GM21360 (cell line): ENCODE measurements at regions not wholly inside any gene's neighbourhood (a gene's known extent, or its start where the extent isn't known, plus 50 kb on each side); places are given as distances from the start of the nearest gene placed in this dataset.

Experiments
- ATAC-seq: cut with Tn5 transposase; IDR thresholded peaks from one replicate; pipeline ENCODE4 v1.9.1; 2021; ENCODE audit warnings: mild to moderate bottlenecking, moderate library complexity; ENCODE audit not compliant: unreplicated experiment

DNA sequence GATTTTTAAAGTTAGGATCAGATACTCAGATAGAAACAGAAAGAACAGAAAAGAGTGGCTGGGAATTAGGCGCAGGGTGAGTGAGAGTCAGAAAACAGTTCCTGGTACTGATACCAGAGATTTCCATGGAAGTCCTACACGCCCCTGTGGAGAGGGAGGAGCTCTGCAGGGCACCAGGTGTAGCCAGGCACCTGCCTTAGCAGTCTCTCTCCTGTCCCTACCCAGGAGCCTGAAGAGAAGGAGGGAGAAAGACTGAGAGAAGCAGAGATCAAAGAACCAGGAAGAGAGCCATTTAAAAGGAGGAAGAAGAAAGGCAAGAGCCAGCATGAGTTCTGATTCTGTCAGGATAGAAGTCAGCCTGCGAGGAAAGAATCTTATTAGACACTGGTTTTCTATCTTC is 65.0 kb downstream of the CBLN1 start:
- ATAC-seq, result no peak

DNA sequence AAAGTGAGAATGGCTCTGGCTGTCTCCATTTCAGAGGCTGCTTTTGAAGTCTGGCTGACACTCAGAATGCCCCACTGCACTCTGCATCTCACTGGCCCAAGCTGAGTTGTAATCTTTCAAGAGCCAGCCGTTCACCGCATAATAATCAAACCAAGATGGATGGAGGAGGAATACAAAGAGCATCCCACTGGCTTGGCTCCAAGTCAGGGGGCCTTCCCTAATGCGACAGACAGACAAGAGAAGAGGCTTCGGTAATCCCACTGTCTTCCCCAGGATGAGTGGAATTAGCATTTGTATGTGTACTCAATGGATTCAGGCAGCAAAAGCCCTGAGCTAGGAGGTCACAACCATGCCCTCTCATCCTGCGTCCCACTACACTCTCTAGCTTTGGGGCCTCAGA is 68.0 kb downstream of the CBLN1 start:
- no peak for ATAC-seq

DNA sequence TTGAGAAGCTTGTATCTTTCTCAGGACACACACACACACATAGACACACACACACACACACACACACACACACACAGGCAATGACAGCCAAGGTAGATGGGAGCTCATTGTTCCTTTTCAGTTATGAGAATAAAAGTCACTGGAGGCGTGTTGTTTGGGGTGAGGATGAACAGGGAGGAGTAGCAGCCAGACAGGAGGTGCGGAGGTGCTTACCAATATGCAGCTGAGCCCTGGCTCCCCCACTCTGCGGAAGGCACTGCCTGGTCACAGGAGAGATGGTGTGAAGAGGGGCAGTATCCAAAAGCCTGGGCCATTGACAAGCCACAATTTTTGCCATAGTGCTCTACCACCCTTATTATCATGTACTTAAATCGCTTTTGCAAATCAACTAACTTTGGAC is 77.4 kb downstream of the CBLN1 start:
- no peak for ATAC-seq

DNA sequence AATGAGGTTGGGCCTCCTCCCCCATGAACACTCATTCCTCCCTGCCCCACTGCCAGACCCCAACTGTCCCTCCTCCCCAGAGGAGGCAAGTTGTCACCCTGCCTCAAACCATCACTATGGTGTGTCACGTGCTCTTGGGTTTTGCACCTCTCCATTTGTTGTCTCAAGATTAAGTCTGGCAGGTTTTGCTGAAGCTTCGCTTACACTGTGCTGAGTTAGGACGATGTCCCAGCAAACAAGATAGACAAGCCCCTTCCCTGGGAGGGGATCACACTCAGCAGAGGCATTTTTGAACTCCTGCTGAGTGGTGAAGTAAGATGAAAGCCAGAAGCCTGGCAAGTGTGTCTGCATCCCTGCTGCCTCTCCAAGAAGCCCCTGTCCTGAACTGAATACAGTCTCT is 78.3 kb downstream of the CBLN1 start:
- ATAC-seq, result no peak

DNA sequence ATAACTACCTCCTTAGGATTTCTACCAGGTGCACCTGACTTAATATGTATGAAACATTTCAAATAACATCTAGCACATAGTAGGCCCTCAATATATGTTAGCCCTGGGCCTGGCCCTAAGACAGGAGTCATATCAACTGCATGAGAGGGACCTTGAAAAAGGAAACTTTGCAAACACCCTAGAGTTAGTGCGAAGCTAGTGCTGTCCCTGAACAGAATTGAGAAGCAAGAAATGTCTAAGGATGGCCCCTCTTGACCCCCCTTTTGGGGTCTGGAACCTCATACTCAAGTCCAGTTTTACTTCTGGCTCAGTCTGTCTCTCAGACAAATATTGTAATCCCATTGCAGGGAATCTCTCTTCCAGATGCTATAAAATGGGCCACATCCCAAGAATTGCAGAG is 80.5 kb downstream of the CBLN1 start:
- ATAC-seq, result no peak

DNA sequence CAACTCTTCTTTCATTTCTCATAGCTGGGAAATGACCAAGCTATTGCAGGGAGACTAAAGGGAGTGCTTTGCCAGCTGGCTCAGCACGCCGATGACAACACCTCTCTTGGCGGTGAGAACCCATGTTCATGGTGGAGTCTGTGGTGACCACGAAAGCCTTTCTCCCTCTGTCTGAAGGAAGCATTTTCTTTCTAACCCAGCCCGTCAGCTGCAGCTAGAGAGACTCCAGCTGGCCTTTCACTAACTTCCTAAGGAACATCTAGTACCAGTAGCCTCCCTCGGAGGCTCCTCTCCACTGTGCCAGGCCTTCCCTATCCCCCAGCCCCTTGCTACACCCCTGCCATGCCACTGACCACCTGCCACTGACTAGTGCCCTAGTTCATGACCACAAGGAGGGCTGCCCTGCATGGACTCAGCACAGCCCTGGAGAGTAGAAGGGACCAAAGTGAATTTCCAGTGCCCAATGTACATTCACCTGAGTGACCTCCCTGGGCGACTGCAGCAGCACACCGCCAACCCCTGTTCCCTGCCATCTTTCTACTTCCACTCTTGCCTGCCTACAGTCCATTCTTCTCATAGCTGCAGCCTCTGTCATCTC is 81.3 kb downstream of the CBLN1 start:
- ATAC-seq, result no peak

DNA sequence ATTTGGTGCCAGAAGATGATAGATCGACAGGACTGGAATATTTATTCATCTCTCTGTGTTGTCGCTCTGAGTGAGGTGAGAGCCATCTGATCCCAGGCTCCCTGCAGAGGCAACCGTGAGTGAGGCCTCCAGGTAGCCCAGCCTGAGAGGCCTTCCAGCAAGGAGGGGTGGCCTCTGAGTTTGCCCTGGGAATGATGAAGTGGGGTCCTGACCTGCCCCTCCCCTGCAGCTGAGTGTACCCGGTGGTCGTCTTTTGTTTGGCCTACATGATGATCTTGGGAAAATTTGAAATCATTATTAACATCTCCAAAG is 86.4 kb downstream of the CBLN1 start:
- ATAC-seq, result no peak

DNA sequence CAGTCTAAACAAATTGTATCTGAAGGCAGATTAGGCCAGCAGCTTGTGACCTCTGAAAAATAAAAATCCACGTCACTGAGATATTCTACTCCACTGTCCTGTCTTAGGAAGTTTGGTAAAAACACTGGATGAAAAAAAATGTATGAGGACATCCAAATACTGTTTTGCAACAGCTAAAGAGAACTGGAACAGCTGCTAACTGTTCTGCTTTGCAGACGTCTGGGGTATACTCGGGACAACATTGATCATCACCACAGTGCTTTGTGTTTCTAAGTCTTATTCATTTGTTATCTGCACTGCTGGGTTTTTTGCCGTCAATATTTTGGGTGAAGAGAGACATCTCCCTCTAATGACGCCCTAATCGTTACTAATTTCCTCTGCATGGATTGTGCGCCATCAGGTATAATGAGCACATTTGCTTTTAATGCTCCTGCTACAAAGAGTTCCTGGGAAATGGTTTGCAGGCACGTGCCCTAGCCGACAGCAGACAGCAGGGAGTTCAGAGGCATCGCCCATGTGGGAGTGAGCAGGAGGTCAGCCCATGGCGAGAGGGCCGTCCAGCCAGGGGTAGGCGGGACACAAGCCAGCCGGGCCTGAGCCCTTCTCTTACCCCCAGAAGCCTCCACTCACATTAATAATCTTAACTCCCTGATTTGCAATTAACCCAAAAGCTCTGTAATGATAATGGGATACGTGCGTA is 87.0 kb downstream of the CBLN1 start:
- no peak for ATAC-seq

DNA sequence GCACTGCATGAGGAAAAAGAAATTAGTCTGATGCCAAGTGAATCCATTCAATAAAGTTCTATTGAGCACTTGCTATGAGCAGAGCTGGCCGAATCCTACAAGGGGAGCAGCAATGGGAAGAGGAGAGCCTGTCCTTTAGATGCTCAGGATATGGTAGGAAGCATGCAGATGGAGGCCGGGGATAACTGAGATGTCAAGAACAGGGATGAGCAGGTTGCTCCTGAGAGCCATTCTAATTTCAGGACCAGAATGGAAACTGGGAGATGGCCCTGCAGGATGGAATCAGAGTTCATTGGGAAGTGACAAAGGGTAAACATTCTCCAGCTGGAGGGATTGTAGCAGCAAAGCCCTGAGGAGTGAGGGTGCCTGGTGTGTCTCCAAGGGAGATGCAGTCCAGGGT is 88.0 kb downstream of the CBLN1 start:
- ATAC-seq, result no peak

DNA sequence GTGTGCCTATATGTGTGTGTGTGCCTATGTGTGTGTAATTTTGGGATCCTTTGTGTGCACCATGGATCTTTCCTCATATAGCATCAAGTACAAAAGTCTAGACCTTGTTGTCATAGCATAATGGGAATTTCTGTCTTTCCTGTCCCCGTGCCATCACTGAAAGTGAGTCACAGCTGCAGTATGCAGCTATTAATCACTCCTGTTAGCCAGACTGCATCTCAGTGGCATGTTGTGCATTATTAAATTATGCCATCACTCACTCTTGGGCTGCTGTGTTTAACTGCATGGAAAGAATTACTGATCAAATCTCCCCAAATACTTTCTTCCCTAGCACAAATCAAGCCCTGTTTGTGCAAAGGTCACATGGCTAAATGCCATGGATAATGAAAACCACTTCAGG is 92.4 kb downstream of the CBLN1 start:
- ATAC-seq, result no peak

DNA sequence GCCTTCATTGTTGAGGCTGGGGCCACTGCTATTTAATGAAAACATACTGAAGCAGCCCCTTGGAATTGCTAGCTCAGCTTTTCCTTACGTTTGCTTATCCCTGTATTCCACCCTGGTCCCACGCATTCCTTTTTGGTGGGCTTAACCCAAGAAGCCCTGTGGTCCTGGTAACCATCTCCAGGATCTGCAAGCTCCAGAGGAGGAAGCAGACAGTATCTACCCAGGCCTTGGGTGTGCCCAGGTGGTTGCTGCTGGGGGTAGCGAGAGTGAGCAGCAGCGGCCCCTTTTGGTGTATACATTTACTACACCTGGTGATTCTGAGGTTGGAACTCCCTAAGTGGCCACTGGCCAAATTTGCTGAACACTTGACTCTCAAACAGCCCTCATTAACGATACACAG is 97.7 kb downstream of the CBLN1 start:
- no peak for ATAC-seq

DNA sequence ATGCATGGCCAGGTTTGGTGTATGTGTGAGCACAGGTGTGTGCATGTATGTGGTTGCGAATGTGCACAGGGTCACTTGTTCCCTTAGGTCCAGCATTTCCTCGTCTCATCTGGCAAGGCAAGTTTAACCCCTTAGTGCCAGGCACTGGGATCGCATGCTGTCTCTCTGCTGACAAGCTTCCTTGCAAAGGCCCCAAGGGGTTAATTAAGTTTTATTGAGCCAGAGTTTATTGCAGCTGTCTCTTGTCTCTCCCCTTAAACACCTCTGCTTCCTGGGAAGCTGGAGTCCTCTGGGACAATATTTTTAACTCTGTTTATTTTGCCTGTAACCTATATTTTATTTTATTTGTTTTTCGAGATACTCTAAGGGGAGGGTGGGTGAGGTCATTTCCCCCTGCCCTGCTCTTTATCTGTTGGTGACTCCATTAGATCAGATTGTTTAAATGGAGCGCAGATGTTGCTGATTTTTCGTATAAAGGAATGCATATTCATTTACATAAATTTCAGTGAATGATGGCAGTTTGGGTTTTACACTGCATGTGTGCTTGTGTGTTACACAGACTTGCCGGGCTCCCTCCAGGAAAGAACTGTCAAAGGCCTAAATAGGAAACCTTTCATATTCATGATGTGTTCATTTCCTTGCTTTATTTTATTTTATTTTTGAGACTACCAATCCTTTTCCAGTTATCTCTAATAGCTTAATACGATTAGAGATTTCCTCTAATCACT is 99.7 kb downstream of the CBLN1 start:
- ATAC-seq, result no peak

DNA sequence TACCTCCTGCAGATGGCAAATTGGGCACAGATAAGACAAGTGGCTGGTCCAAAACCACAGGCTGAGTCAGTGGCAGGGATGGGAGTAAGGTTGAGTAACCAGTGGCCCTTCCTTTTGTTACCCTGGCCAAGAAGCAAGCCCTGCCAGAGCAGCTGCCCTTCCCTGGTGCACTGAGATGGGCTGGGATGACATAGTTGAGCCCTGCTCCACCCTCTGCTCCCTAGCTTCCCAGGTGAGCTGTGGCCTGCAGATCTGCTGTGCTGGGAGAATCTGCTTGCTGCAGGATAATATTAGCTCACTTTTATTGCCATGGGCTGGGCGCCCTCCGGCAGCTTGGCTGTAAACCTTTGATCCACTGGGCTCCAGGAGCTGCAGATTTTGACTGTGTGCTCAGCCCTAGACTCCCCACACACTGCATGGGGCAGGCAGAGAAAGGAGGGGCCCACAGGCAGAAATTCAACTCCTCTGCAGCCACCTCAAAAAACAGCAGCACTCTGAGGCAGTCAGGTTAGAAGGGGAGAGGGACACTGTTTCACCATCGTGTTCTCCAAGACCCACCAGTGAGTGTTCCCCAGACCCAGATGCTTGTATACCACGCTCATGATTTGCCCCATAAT is 101.8 kb downstream of the CBLN1 start:
- no peak for ATAC-seq

DNA sequence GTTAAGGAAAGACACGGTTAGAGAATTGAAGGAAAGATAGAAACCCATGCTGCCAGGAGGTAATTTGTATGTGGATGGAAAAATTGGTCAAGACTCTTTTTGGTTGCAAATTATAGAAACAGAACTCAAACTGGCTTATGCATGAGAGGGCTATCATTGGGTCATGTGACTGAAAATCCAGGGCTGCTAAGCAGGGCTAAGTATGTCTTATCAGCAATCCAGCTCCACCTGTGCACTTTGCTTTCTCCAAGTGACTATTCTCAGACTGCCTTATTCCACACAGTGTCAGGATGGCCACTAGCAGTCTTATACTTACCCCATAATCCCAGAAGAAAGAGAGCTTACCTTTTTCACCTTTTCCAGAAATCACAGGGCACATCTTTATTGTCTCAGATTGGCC is 113.5 kb downstream of the CBLN1 start:
- no peak for ATAC-seq

DNA sequence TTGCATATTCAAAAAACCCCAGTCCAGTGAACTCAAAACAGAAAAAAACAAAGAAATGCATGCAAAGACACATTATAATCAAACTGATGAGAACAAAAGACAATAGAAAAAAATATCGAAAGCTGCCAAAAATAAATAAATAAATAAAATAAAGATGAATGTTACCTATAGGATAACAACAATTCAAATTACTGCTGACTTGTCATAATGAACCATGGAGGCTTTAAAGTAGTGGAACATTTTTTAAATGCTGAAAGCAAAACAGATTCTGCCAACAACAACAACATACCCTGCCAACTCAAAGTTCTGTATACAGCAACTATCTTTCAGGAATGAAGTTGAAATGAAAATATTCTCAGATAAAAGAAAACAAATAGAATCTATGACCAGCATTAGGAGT is 116.6 kb downstream of the CBLN1 start:
- ATAC-seq, result no peak

DNA sequence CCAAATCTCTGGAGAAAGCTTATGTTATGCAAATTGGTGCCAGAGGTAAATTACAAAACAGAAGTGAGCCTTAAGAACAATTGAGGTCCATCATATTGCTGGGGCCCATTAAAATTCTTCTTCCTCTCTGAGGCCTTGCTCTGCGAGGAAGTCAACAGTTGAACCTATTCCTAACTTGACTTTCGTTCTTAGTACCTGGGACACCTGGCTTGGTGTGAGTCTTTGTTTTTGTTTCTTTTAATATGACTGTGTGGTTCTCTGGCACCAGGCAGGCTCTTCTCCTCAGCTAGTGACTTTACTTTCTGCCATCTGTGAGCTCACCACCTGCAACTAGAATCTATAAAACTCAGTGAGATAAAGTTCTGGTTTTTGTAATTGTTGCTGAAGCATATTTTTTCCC is 120.4 kb downstream of the CBLN1 start:
- ATAC-seq, result no peak

DNA sequence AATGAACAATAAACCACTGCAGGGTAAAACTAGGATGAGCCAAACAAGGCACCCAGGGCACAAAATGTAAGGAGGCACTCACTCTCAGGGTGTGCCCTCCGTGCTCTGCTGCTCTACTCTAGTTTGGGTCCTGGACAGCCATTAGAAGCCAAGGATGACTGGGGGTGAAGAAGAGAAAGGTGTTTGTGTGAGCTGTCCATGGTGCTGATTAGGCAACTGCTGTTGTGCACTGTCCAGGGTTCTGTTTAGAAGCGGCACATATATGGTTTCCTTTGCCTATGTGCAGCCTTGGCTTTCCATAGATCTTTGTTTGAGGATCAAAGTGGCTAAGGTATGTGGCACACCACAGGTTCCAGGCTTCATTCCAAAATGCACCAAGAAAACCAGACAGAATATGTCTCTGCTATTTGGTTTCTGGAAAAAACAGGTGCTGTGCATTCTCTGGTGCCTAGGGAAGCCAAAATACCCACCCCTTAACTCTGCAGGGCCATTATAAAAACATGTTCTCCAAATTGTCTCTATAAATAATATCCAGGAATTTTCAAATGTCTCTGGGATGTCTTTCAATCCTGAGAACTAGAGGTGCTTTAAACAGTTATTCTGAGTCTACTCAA is 123.5 kb downstream of the CBLN1 start:
- no peak for ATAC-seq

DNA sequence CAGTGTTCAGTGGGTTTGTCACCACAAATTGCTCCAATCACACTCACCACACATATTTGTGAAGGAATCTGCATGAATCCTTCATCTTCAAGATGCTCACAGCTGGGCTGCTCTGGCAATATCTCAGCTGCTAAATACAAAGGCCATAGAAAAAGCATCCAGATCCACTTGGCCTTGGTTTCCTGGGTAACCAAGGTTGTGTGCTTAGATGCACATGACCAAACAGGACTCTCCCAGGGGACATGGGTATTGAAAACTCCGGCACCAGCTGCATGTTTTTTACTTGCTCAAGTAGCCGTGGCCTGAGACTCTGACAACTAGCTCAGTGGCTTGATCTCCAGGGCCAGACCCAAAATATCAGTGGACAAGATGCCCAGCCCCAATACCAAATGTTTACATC is 131.3 kb downstream of the CBLN1 start:
- no peak for ATAC-seq

DNA sequence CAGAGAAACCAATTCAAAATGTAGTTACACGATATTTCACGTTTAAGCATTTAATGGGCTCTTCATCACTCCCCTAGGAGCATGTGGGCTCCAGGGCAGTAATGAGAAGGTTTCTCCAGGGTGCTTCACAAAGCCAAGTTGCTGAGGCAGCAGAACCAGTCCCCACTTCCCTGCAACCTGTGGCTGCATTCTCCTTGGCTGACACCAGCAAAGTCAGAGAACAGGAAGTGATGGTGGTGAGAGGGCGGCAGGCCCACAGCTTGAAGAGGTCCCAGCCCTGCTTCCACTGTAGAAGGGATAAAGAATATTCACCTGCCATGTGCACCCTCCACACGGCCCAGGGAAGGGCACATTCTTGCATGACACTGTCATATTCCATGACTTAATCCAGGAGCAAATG is 133.2 kb downstream of the CBLN1 start:
- no peak for ATAC-seq

DNA sequence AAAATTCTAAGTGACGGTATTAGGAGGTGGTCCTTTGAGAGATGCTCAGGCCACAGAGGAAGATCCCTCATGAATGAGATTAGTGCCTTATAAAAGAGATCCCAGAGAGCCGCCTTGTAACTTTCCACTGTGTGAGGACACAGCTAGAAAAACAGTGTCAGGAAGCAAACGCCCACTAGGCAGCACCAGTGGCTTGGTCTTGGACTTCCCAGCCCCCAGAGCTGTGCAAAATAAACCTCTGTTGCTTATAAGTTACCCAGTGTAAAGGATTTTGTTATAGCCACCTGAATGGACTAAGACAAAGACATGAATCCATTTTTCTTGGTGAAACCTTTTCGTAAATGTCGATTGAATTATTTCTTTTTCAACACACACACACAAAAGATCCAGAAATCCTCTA is 141.0 kb downstream of the CBLN1 start:
- ATAC-seq, result no peak

DNA sequence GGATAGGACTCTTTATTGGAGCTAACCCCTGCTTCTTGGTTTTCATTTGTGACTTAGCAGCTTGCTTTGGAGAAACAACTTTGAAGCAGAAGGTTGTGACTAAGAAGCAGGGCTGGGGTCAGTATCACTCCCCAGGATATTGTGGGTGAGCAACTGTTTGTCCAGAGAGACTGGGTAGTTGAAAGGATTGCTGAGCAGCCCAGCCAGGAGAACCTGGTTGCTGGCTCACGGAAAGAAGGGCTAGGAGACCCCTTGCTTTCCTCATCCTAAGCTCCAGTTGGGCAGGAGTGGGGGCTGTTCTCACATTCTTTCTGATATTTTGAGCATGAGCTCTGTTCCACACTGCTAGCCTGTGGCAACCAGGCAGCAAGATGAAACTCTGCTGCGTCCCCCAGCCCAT is 151.2 kb downstream of the CBLN1 start:
- no peak for ATAC-seq

DNA sequence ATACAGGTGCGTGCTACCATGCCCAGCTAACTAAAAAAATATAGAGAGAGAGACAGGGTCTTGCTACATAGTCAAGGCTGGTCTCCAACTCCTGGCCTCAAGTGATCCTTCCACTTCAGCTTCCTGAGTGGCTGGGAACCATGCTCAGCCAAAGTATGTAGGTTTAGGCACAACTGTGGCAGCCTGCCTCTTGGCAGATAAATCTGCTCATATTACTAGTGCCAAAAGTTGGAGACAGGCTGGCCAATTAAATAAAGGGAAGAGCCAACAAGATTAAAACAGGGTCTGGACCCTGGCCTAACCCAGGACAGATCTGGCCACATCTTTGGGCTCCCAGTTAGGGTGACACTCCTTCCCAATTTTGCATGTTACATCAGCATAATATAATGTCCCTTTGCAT is 151.7 kb downstream of the CBLN1 start:
- no peak for ATAC-seq
